ENCODE measurements at regions not wholly inside any gene's neighbourhood (a gene's known extent, or its start where the extent isn't known, plus 50 kb on each side); places are given as distances from the start of the nearest gene placed in this dataset.

DNA sequence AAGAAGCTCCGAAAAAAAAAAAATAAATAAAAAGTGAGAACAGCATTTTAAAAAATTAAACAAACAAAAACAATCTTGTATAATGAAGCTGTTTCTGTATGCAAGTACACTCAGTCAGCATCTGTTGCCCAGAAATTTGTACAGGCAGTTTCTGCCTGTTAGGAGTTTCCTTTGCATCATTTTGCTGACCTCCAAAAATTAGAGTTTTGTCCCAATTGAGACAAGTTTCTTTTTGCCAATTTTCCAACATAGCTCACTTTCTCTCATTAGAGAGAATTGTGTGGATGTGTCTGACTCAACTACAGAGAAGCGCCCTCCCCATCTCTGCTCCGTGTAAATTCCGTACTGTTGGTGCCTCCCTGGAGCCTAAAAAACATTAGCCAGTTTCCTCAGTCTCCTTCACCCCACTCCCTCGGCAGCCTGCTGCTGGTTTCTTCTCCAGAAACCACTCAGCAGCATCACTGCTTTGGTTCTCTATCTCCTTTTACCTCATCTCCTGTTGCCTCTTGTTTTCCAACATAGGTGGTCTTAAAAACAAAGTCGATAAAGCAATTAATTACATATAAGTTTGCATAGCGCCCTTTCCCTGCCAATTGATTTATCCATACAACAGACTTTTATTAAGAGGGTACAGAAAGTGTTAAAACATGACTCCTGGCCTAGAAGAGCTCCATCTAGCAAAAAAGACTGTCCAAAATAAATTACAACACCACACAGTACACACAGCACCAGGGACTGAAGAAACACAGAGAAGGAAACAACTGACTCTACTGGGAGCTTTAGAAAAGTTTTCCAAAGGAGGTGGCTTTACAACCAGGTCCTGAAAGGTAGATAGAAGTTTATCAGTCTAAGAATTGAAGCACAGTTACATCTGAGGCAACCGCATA lies 286.7 kb downstream of the SHOX2 start:
- DNase-seq (ENCODE audit: extremely low read depth, low read depth), result no peak
- TF ChIP-seq, protein P1, sequence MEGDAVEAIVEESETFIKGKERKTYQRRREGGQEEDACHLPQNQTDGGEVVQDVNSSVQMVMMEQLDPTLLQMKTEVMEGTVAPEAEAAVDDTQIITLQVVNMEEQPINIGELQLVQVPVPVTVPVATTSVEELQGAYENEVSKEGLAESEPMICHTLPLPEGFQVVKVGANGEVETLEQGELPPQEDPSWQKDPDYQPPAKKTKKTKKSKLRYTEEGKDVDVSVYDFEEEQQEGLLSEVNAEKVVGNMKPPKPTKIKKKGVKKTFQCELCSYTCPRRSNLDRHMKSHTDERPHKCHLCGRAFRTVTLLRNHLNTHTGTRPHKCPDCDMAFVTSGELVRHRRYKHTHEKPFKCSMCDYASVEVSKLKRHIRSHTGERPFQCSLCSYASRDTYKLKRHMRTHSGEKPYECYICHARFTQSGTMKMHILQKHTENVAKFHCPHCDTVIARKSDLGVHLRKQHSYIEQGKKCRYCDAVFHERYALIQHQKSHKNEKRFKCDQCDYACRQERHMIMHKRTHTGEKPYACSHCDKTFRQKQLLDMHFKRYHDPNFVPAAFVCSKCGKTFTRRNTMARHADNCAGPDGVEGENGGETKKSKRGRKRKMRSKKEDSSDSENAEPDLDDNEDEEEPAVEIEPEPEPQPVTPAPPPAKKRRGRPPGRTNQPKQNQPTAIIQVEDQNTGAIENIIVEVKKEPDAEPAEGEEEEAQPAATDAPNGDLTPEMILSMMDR (IDR thresholded peaks at IDR 0.05; ENCODE audit: low read depth, low read length, missing control alignments), result no peak
- H3K4me3 ChIP-seq (replicated peaks; ENCODE audit: low read depth, low read length), result no peak overlapping the region

DNA sequence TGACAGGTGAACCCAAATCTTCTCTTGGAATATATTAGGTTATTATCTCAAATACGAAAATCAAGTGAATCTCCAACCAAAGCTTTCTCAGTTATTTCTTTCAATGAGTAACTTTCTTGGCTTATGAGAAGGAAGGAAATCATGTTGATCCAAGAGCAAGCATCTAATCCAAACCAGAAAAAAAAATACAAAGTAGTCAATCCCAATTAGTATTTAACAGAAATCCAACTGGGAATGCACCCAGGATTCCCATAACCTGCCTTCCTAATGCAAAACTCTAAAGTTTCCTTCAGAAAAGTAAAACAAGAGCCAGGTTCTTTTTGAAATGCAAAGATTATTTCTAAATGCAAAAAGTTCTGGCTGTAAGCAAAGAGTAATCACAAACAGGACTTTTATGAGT lies 289.3 kb downstream of the SHOX2 start:
- no peak for DNase-seq (ENCODE audit: extremely low read depth, low read depth)
- TF ChIP-seq, protein P1 (IDR thresholded peaks at IDR 0.05; ENCODE audit: low read depth, low read length, missing control alignments), result no peak
- H3K4me3 ChIP-seq (replicated peaks; ENCODE audit: low read depth, low read length), result no peak overlapping the region

DNA sequence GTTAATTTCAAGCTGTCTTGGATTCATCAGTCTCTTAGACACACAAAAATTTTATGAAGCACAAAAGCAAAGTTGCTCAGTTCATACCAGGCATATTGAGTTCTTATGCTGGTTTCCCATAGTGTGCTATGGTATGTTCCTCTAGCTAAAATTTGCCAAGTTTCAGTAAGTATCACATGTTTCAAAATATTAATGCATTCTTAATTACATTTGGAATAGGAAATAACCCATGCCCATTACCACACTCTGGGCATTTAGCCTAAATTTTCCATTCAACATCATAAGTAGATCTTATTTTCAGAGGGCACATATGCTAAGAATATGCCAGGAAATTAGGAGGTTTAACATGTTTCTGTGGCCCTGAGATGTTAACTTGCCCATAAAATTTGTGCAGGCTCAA lies 289.9 kb downstream of the SHOX2 start:
- no peak for DNase-seq (ENCODE audit: extremely low read depth, low read depth)
- TF ChIP-seq, protein P1 (IDR thresholded peaks at IDR 0.05; ENCODE audit: low read depth, low read length, missing control alignments), result no peak
- no peak overlapping the region for H3K4me3 ChIP-seq (replicated peaks; ENCODE audit: low read depth, low read length)

DNA sequence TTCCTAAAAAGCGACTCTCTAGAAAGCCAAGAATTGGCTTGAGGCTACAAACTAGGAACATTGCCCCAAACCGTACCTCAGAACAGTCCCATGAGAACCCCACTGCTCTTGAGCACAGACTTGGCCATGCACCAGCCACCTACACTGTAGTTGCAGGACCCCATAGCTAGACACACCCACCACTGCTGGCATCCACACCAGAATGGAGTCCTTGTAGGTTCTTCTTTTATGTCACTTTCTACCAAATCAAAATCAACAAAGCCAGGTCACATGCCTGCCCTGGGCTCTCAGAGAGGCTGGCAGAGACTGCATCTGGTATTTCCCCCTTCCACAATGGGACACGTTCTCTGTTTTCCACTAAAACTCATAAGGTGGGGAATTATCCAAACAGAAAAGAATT lies 290.5 kb downstream of the SHOX2 start:
- TF ChIP-seq, protein P1 (IDR thresholded peaks at IDR 0.05; ENCODE audit: low read depth, low read length, missing control alignments), result no peak
- DNase-seq (ENCODE audit: extremely low read depth, low read depth), result no peak
- no peak overlapping the region for H3K4me3 ChIP-seq (replicated peaks; ENCODE audit: low read depth, low read length)

DNA sequence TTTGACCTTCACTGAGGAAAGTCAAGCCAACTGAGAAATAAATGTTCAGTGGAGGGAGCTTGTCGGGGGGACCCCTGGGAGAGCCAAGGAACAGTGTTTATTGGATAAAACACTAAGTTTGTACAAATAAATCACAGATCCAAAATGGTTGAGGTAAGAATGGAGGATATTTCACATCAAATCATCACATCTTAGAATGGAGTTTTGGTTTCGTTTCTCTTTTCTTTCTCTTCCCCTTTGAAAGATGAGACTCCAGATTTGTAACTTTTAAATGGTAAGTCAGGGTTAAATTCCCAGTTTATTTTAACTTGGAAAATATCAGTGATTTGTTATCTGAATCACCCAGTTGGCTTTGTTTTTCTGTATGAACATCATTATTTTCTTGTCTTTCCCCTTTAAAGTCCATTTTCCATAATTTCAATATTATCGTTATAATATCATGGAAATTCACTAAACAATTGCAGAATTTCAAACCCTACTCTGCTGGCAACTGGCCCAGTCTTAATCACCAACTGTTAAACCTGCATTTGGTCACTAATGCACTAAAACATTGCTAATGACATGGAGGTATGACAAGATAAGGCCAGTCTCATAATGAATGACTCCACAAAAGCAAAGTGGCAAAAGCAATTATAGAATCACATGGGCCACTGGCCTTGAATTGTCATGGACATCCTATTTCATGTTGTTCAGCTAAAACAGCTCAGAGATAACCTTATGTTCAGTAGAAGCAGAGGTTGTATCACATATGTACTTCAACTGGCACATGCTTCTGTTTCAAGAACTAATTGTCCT lies 295.1 kb downstream of the SHOX2 start:
- TF ChIP-seq, protein P1 (IDR thresholded peaks at IDR 0.05; ENCODE audit: low read depth, low read length, missing control alignments), result no peak
- H3K4me3 ChIP-seq (replicated peaks; ENCODE audit: low read depth, low read length), result no peak overlapping the region
- no peak for DNase-seq (ENCODE audit: extremely low read depth, low read depth)

DNA sequence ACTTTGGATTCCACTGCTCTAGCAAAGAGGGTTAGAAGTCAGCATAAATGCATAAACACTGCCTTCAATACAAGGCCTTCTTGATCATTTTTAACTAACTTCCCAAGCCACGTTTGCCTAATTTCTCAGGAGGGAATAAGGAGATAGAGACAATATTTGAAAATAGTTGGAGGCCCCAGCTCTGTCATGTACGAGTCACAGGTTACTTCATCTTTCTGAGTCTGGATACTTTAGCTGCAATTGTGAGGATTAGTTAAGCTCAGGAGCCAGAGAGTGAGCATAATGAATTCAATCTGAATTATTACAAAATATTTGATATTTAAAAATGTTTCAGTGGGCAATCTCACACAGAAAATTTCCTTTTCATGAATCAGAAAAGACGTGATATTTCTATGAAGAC lies 298.9 kb downstream of the SHOX2 start:
- H3K4me3 ChIP-seq (replicated peaks; ENCODE audit: low read depth, low read length), result no peak overlapping the region
- TF ChIP-seq, protein P1 (IDR thresholded peaks at IDR 0.05; ENCODE audit: low read depth, low read length, missing control alignments), result no peak
- no peak for DNase-seq (ENCODE audit: extremely low read depth, low read depth)
